Central memory CD8-positive, alpha-beta T cell (primary cell): ENCODE measurements at regions not wholly inside any gene's neighbourhood (a gene's known extent, or its start where the extent isn't known, plus 50 kb on each side); places are given as distances from the start of the nearest gene placed in this dataset.

Source experiments
- ATAC-seq: fragments of 150-1000 bp; cut with Tn5 transposase; replicated peaks from 2 replicates; pipeline ENCODE4 v1.10.0; 2022; ENCODE audit warnings: mild to moderate bottlenecking, moderate FRiP score, moderate number of reproducible peaks; ENCODE audit not compliant: poor library complexity, severe bottlenecking; ENCODE audit errors: extremely low read depth
- DNase-seq, 2 donors: peaks; one replicate each; pipeline ENCODE4 v3.0.0; 2021; ENCODE audit warnings: low spot score in 2 of 2
- H3K27ac Mint-ChIP-seq: one replicate; pipeline ENCODE4 v1.8.0; 2022; ENCODE audit warnings: low read depth, mild to moderate bottlenecking, moderate library complexity, mixed read lengths
- H3K27me3 Mint-ChIP-seq: one replicate; pipeline ENCODE4 v1.8.0; 2022; ENCODE audit warnings: mixed read lengths
- H3K36me3 Mint-ChIP-seq: one replicate; pipeline ENCODE4 v1.8.0; 2022; ENCODE audit warnings: mild to moderate bottlenecking, moderate library complexity, mixed read lengths; ENCODE audit not compliant: insufficient read depth
- H3K4me1 Mint-ChIP-seq: one replicate; pipeline ENCODE4 v1.8.0; 2022; ENCODE audit warnings: mixed read lengths
- H3K4me3 Mint-ChIP-seq: one replicate; pipeline ENCODE4 v1.8.0; 2022; ENCODE audit warnings: mild to moderate bottlenecking, moderate library complexity, mixed read lengths
- H3K9me3 Mint-ChIP-seq: one replicate; pipeline ENCODE4 v1.8.0; 2022; ENCODE audit warnings: mixed read lengths

DNA sequence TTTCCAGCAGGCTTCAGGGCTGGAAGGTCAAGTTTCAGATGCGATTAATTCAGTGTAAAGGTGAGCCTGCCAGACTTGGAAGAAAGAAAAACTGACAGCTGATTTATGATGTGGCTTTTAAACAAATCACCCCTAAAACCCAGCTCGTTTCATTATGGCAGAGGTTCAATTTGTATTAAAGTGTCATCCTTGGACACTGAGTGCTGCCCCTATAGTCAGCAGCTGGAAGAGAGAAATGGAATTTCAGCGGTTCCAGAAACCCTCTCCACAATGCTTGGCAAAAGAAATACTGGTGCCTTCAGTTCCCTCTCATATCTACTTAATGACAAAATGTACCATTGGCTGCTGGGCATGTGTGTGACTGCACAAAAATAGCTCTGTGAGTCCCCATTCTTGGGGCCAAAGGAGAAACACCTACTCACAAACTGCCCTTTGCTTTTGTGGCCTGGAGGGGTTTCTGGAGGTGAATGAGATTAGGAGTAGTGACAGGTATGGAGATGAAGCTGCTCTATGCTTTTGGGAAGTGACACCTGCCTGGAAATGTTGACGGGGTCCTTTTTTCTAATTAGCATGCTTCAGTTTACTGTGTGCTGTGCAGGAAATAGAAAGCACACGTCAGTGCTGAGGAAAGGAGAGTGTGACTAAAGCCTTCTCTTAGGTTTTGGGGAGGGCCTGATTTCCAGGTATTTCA lies 95.1 kb upstream of the TSPAN2 start:
- Mint-ChIP-seq H3K27me3 (peaks cover 15% of the 10 kb centered on the region), H3K36me3 (peaks cover 2% of the 10 kb centered on the region), H3K4me1 (no peaks in the 10 kb centered on the region), H3K9me3 (no peaks in the 10 kb centered on the region), H3K27ac (no peak overlapping the region), H3K4me3 (no peak overlapping the region)
- DNase-seq (no peak), ATAC-seq (no peak)

DNA sequence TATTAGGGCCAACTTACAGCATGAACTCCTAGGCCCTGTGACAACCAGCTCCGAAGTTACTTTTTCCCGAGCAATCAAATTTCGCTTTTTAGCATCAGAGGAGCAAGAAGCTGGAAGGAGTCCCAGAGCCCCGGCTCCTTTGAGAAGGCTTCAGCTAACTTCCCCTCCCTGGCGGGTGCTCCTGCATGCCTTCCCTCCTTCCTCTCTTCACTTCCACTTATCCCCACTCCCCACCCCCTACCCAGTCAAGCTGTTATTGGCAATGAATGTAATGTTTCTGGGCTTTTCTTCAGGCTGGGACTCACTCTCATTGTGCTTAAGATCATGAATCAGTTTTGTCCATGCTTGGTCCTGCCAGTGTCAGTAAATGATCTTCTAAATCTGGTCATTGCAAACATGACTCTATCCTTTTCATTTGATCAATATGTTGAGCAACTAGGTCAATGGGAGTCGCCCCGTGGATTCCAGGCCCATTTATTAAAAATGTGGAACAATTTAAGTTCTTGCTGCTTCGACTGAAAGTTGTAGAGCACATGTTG lies 94.5 kb upstream of the TSPAN2 start:
- ATAC-seq (no peak), DNase-seq (no peak)
- peaks cover 20% of the 10 kb centered on the region for H3K27me3 Mint-ChIP-seq
- H3K4me1 Mint-ChIP-seq, result no peaks in the 10 kb centered on the region
- H3K27ac Mint-ChIP-seq, result no peak overlapping the region
- no peak overlapping the region for H3K4me3 Mint-ChIP-seq
- no peaks in the 10 kb centered on the region for H3K9me3 Mint-ChIP-seq
- peaks cover 2% of the 10 kb centered on the region for H3K36me3 Mint-ChIP-seq

DNA sequence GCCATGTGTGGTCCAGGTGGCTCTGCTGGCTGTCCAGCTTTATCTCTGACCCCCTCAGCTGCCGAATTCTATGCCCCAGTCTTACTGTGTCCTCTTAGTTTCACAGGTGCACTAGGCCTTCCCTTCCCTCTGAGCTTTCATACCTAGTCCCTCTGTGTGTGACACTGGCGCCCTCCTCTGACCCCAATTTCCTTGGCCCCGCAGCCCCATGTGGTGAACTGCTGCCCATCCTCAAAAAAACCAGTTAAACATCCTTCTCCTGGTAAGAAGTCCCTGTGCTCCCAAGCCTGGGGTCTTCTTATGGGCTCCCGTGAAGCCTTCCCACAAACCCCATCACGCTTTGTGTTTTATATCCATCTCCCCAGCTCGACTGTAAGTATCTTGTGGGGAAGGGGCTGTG lies 93.9 kb upstream of the TSPAN2 start:
- no peak for DNase-seq
- H3K27me3 Mint-ChIP-seq, result peaks cover 21% of the 10 kb centered on the region

DNA sequence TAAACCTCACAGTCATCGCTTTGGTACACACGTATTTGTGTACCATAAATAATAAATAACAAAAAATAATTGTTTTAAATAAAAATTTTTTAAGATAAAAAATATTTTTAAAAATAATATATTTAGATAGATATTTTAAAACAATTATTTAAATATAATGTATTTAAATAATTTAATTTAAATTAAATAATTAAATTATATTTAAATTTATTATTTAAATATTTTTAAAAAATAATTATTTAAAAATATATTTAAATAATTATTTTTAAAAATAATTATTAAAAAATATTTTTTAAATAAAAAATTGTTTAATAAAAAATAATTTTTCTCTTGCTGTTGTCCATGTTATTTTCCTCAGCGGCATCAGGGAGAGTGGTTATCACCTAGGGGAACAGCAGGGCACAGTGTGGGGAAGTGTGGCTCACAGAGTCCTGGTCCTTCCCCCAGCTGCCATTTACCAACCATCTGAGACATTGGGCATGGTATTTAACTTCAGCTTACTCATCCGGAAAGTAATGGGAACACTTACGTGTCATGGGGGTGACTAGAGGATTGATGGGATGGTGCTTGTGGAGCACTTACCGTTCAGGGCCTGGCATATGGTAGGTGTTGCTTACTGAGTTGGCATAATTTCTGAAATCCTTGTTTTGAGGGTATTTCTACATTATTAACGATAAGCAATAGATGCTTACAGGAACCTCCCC lies 92.9 kb upstream of the TSPAN2 start:
- H3K27ac Mint-ChIP-seq, result no peak overlapping the region
- DNase-seq, result no peak
- H3K9me3 Mint-ChIP-seq, result no peaks in the 10 kb centered on the region
- no peaks in the 10 kb centered on the region for H3K4me1 Mint-ChIP-seq
- H3K4me3 Mint-ChIP-seq, result no peak overlapping the region
- no peak for ATAC-seq
- peaks cover 4% of the 10 kb centered on the region for H3K36me3 Mint-ChIP-seq
- peaks cover 11% of the 10 kb centered on the region for H3K27me3 Mint-ChIP-seq

More for the DNA sequence above, 93.9 kb upstream of the TSPAN2 start:
- H3K4me1 Mint-ChIP-seq, result no peaks in the 10 kb centered on the region
- peaks cover 4% of the 10 kb centered on the region for H3K36me3 Mint-ChIP-seq
- no peak overlapping the region for H3K4me3 Mint-ChIP-seq
- no peaks in the 10 kb centered on the region for H3K9me3 Mint-ChIP-seq
- no peak for ATAC-seq
- H3K27ac Mint-ChIP-seq, result no peak overlapping the region

DNA sequence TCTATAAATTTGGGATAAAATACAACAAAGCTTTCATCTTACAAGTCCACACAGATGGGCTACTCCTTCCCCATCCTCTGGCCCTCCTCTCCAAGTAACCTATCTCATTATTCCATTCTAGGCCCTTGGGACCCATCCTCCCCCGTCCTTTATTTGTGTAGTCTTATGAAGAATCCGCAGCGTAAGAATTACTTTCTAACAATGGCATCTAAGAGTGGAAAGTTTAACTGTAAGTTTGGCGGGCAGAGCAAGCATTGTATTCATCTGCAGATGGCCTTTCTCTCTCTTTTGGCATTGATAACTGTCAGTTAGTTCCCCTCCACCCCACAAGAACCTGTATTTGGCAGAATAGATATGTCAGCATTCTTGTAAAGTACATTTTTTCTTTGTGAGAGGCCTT lies 91.9 kb upstream of the TSPAN2 start:
- no peak overlapping the region for H3K4me3 Mint-ChIP-seq
- H3K27ac Mint-ChIP-seq, result no peak overlapping the region
- H3K36me3 Mint-ChIP-seq, result peaks cover 4% of the 10 kb centered on the region
- ATAC-seq (no peak), DNase-seq (no peak)
- H3K27me3 Mint-ChIP-seq, result peaks cover 10% of the 10 kb centered on the region
- H3K4me1 Mint-ChIP-seq, result no peaks in the 10 kb centered on the region
- H3K9me3 Mint-ChIP-seq, result no peaks in the 10 kb centered on the region

DNA sequence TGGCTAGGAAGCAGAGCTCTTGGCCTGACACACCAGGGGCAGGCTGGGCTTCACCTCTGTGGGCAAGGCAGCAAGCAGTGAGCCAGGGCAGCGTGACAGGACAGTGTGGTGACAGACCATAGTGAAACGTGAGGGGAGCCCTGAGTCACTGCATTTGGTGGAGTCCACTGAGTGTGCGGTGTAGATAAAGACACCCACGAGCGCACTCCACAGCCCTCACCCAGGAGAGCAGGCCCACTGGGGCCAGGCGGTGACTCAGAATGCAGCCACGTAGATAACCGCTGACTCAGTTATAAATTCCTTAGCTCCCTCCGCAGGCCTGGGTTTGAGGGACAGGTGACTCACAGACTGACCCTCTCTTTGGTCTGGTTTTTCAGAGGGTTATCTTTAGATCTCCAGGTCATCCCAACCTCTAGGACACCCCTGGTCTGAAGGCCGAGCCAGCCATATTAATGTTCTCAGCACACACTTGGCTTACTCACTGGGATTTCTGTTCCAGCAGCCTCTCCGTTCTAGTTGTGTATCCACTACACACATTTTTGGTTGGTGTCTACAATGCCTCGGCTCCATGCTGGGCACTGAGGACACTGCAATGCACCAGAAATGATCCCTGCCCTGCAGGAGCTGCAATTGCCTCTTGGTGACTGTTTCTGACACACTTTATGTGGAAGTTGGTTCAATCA lies 90.2 kb upstream of the TSPAN2 start:
- Mint-ChIP-seq H3K4me3 (no peak overlapping the region), H3K36me3 (peaks cover 4% of the 10 kb centered on the region), H3K4me1 (no peaks in the 10 kb centered on the region), H3K27ac (no peak overlapping the region), H3K9me3 (no peaks in the 10 kb centered on the region), H3K27me3 (peaks cover 22% of the 10 kb centered on the region)
- no peak for DNase-seq
- ATAC-seq, result no peak

DNA sequence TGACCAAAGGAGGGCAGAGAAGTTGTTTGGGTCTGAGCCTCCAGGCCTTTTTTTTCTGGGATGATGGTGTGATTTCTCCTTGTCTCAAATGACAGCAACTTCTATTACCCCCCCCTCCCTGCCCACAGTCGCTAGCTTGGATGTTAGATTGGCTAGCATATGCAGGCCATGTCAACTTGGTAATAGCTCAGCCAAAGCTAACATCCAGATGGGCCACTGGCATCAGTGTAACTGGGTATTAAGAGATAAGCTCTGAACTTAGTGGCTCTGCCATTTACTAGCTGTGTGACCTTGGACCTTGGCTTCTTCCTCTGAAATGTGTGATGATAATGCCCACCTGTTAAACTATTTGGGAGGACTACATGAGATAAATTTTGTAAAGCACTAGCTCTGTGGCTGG lies 86.9 kb upstream of the TSPAN2 start:
- no peak for DNase-seq
- Mint-ChIP-seq H3K9me3 (no peaks in the 10 kb centered on the region), H3K4me3 (no peak overlapping the region), H3K36me3 (peaks cover 2% of the 10 kb centered on the region), H3K27me3 (peaks cover 55% of the 10 kb centered on the region), H3K27ac (no peak overlapping the region), H3K4me1 (no peaks in the 10 kb centered on the region)
- ATAC-seq, result no peak

DNA sequence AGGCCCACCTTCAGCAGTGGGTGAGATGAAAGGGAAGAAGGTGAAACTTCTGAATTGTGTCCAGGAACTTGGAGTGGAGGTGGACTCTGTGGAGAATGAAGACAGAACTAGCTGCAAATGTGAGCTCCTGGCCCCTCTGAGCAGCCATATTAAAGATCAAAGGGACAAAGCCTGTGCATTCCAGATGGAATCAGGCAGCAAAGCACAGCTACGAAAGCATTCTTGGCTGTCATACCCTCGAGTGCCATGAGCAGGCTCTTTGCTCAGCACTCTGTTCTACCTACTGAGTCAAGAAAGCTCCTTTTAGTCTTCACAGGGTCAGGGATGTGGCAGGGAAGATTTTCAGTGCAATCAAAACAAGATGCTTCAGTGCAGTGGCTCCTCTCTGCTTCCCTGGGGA lies 86.3 kb upstream of the TSPAN2 start:
- Mint-ChIP-seq H3K9me3 (no peaks in the 10 kb centered on the region), H3K4me3 (no peak overlapping the region), H3K36me3 (peaks cover 2% of the 10 kb centered on the region), H3K27me3 (peaks cover 61% of the 10 kb centered on the region), H3K4me1 (no peaks in the 10 kb centered on the region), H3K27ac (no peak overlapping the region)
- ATAC-seq (no peak), DNase-seq (no peak)

DNA sequence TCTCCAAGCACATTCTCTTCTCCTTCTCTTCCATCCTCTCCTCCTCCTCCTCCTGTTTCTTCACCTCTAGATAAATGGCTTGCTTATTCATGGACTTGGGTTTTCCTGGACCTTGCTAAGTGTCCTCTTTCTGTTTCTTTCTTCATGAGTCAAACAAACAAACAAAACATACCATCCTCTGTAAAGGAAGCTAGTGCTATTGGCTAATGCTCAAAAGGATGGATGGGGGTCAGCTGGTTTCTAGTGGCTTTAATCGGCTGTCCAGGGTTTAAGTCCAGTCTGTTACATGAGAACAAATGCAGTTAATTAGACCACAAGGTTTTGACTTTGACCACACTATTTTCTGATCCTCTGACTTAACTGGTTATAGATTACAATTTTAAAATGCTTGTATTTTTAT lies 83.8 kb upstream of the TSPAN2 start:
- ATAC-seq, result no peak
- no peak overlapping the region for H3K27ac Mint-ChIP-seq
- no peaks in the 10 kb centered on the region for H3K36me3 Mint-ChIP-seq
- H3K4me1 Mint-ChIP-seq, result no peaks in the 10 kb centered on the region
- peaks cover 64% of the 10 kb centered on the region for H3K27me3 Mint-ChIP-seq
- H3K9me3 Mint-ChIP-seq, result no peaks in the 10 kb centered on the region
- no peak overlapping the region for H3K4me3 Mint-ChIP-seq
- DNase-seq, result no peak

DNA sequence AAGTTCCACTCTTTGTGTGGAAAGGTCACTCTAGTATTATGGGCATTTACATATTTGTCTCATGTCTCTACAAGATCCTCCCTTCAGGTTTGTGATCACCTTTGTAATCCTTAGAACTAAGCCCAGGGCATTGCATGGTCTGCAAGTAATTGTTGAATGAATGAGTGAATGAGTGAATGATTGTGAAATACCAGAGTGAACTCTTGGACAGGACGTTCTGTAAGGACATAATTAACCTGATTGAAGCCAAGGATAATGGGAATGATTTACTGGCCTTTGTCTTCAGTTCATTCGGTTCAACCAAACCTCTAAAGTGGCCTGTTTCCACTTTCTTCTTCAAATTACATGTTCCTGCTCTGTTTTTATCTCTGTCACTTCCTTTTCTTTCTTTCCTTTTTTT lies 83.0 kb upstream of the TSPAN2 start:
- Mint-ChIP-seq H3K9me3 (no peaks in the 10 kb centered on the region), H3K36me3 (no peaks in the 10 kb centered on the region), H3K4me3 (no peak overlapping the region), H3K4me1 (no peaks in the 10 kb centered on the region), H3K27me3 (peaks cover 64% of the 10 kb centered on the region), H3K27ac (no peak overlapping the region)
- ATAC-seq (no peak), DNase-seq (no peak)

DNA sequence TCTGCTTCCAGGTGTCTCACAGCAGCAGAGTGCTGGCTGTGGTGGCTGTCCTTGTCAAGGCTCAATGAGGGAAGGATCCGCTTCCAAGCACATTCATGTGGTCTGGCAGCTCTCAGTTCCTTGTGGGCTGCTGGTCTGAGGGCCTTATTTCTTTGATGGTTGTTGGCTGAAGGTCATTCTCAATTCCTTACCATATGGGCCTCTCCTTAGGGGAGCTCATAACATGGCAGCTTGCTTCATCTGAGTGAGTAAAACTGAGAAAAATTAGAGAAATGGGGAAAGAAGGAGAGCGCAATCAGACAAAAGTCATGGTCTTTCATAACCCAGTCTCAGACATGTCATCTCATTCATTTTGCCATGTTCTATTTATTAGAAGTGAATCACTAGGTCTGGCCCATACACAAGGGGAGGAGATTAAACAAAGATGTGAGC lies 81.7 kb upstream of the TSPAN2 start:
- ATAC-seq (no peak), DNase-seq (no peak)
- peaks cover 64% of the 10 kb centered on the region for H3K27me3 Mint-ChIP-seq
- no peak overlapping the region for H3K4me3 Mint-ChIP-seq
- no peak overlapping the region for H3K27ac Mint-ChIP-seq
- H3K36me3 Mint-ChIP-seq, result no peaks in the 10 kb centered on the region
- no peaks in the 10 kb centered on the region for H3K9me3 Mint-ChIP-seq
- H3K4me1 Mint-ChIP-seq, result no peaks in the 10 kb centered on the region

DNA sequence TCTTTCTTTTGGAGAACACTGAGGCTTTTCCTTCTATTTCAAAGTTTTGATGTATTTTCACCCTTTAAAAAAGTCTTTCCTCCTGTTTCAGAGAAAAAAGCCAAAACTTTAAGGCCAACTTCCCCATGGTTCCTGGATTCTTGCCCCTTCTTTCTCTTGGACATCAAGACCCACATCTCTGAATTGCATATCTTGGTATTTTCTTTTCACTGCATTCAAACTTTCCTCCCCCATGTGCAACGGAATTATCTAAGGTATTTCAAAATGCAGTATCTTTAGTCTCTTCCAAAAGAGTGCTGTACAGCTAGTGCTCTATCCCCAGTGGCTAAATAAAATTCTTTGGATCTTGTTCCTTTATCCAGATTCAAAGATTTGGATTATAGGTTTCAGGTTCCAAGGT lies 81.1 kb upstream of the TSPAN2 start:
- Mint-ChIP-seq H3K4me1 (no peaks in the 10 kb centered on the region), H3K9me3 (no peaks in the 10 kb centered on the region), H3K36me3 (no peaks in the 10 kb centered on the region), H3K27me3 (peaks cover 60% of the 10 kb centered on the region), H3K4me3 (no peak overlapping the region), H3K27ac (no peak overlapping the region)
- no peak for DNase-seq
- no peak for ATAC-seq

DNA sequence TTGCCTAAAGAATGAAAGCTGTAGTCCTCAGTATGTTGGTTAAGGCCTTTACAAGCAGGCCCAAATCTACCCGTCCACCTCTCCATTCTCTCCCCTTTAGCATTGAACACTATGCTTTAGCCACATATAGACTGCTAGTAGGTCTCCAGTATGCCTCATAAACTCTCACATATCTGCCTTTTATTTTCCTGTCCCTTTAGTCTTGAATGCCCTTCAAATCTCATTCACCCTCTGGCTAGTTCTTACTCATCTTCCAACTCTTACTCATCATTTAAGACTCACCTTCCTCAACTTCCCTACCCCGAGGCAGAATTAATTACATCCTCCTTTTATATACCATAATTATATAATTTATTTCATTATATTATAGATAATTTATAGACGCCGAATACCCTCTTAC lies 78.7 kb upstream of the TSPAN2 start:
- Mint-ChIP-seq H3K4me3 (no peak overlapping the region), H3K9me3 (no peaks in the 10 kb centered on the region), H3K36me3 (no peaks in the 10 kb centered on the region), H3K27me3 (peaks cover 51% of the 10 kb centered on the region), H3K4me1 (no peaks in the 10 kb centered on the region), H3K27ac (no peak overlapping the region)
- ATAC-seq (no peak), DNase-seq (no peak)
